Esophagus squamous epithelium (tissue), 4 donors: ENCODE measurements at regions not wholly inside any gene's neighbourhood (a gene's known extent, or its start where the extent isn't known, plus 50 kb on each side); places are given as distances from the start of the nearest gene placed in this dataset.

Source experiments
- CTCF ChIP-seq, 6 experiments: fragments of 450-650 bp in 4 of 6; fragments of 200-600 bp in 2 of 6; sonication (generic) in 2 of 6; IDR thresholded peaks; one replicate each; pipeline ENCODE4 v1.5.1; 2016 to 2019; ENCODE audit warnings: antibody characterized with exemption in 6 of 6, mild to moderate bottlenecking in 4 of 6, moderate library complexity in 4 of 6
- POLR2A ChIP-seq, 4 donors: fragments of 450-650 bp; IDR thresholded peaks; one replicate each; pipeline ENCODE4 v1.6.1; 2017; ENCODE audit warnings: antibody characterized with exemption in 4 of 4, mild to moderate bottlenecking in 4 of 4, moderate library complexity in 3 of 4

- TF ChIP-seq CTCF (IDR thresholded peaks at IDR 0.05) (peak in 1 of 6 experiments; percentile 7), POLR2A (IDR thresholded peaks at IDR 0.05) (no peak)
Observed at GRCh38 chr5:164958688-164959087, 1453.3 kb downstream of the MAT2B start.
